WTC11 (cell line): ENCODE measurements at regions not wholly inside any gene's neighbourhood (a gene's known extent, or its start where the extent isn't known, plus 50 kb on each side); places are given as distances from the start of the nearest gene placed in this dataset.

Source experiments
- SOX15 ChIP-seq: fragments of 250-450 bp; sonication (Bioruptor Pico); IDR thresholded peaks from 2 replicates; pipeline ENCODE4 v1.9.0; 2021; ENCODE audit warnings: mild to moderate bottlenecking
- TEAD1 ChIP-seq: sonication (generic); formaldehyde crosslinking; IDR thresholded peaks from 2 replicates; pipeline ENCODE4 v1.8.0; 2022; ENCODE audit warnings: mild to moderate bottlenecking, missing genetic modification reagents
- ZNF121 ChIP-seq: sonication (generic); formaldehyde crosslinking; IDR thresholded peaks from 2 replicates; pipeline ENCODE4 v1.8.0; 2023; ENCODE audit warnings: missing genetic modification reagents
- TF ChIP-seq, protein P1 (sequence below): fragments of 200-600 bp; IDR thresholded peaks from 2 replicates; pipeline ENCODE4 v1.8.0; 2022; ENCODE audit warnings: antibody characterized with exemption
- TF ChIP-seq, protein P2 (sequence below): sonication (generic); formaldehyde crosslinking; IDR thresholded peaks from 2 replicates; pipeline ENCODE4 v1.8.1; 2023; ENCODE audit warnings: mild to moderate bottlenecking, missing genetic modification reagents, moderate library complexity

DNA sequence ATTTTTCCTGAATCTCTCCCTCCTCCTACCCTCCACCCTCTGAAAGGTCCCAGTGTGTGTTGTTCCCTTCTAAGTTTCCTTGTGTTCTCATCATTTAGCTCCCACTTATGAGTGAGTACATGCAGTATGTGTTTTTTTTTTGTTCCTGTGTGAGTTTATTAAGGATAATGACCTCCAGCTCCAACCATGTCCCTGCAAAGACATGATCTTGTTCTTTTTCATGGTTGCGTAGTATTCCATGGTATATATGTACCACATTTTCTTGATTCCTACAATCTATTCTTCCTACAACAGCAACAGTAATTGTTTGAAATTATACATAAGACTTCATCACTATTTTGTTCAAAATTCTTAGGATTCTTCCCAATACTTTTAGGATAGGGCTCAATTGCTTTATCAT, 1117.8 kb downstream of the GATA3 start:
- no peak for TF ChIP-seq ZNF121 (CRISPR knock-in tag)
- TF ChIP-seq, protein P1, sequence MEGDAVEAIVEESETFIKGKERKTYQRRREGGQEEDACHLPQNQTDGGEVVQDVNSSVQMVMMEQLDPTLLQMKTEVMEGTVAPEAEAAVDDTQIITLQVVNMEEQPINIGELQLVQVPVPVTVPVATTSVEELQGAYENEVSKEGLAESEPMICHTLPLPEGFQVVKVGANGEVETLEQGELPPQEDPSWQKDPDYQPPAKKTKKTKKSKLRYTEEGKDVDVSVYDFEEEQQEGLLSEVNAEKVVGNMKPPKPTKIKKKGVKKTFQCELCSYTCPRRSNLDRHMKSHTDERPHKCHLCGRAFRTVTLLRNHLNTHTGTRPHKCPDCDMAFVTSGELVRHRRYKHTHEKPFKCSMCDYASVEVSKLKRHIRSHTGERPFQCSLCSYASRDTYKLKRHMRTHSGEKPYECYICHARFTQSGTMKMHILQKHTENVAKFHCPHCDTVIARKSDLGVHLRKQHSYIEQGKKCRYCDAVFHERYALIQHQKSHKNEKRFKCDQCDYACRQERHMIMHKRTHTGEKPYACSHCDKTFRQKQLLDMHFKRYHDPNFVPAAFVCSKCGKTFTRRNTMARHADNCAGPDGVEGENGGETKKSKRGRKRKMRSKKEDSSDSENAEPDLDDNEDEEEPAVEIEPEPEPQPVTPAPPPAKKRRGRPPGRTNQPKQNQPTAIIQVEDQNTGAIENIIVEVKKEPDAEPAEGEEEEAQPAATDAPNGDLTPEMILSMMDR: no peak
- TF ChIP-seq, protein P2, sequence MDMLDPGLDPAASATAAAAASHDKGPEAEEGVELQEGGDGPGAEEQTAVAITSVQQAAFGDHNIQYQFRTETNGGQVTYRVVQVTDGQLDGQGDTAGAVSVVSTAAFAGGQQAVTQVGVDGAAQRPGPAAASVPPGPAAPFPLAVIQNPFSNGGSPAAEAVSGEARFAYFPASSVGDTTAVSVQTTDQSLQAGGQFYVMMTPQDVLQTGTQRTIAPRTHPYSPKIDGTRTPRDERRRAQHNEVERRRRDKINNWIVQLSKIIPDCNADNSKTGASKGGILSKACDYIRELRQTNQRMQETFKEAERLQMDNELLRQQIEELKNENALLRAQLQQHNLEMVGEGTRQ (CRISPR knock-in tag): no peak
- no peak for TF ChIP-seq TEAD1 (CRISPR knock-in tag)
- no peak for TF ChIP-seq SOX15 (CRISPR knock-in tag)
